Fibroblast of villous mesenchyme (primary cell): ENCODE measurements at regions not wholly inside any gene's neighbourhood (a gene's known extent, or its start where the extent isn't known, plus 50 kb on each side); places are given as distances from the start of the nearest gene placed in this dataset.

Experiments
- DNase-seq: peaks from one replicate; pipeline ENCODE4 v3.0.0-alpha.2; 2010; ENCODE audit warnings: low read depth
- H3K4me3 ChIP-seq: 2 replicates; pipeline ENCODE4 v1.5.1; 2011; ENCODE audit warnings: low read depth, mild to moderate bottlenecking, low read length
- CTCF ChIP-seq: IDR thresholded peaks from 2 replicates; pipeline ENCODE4 v1.5.1; 2012; ENCODE audit warnings: low read depth, mild to moderate bottlenecking, low read length; ENCODE audit not compliant: insufficient read depth

GRCh38 chr10:90192825-90193224, 491.4 kb downstream of the KIF20B start:
- TF ChIP-seq CTCF: no peak
- DNase-seq: no peak
- H3K4me3 ChIP-seq: peak overlapping the region; percentile 37

DNA sequence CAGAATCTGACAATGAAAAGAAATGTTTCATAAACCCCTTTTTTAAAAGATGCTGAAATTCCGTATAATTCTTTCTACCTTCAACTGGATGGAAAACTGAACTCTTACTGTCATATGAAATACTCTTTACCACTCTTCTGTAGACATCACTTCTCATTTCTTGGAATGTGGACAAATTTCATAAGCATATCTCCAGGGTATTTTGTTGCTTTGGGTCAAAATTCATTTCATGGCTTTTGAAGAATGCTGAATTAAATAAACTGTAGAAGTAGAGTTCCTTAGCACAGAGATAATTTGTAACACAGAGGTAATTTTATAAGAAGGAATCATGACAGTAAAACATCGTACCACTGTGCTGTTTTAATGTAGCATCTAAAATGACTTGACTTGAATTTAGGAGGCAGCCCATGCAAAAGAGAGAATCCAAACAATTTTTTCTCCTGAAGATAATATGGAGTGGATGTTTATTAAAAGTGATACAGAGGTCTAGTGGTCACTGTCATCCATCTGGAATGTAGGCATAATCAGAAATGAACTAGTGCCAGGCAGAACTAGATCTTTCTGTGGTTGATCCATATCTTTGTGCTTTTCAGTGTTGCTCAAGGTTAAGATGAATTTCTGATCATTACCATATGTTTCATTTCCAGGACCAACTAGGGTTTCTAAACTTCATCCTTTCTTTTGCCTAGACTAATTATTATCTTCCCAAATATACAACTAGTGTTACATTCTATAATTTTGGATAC, 492.0 kb downstream of the KIF20B start:
- TF ChIP-seq CTCF: no peak
- DNase-seq: peak; percentile 96
- peak overlapping the region; percentile 37 for H3K4me3 ChIP-seq

GRCh38 chr10:90195288-90195840, 494.0 kb downstream of the KIF20B start:
- TF ChIP-seq CTCF: no peak
- H3K4me3 ChIP-seq: no peak overlapping the region
- no peak for DNase-seq

GRCh38 chr10:90197766-90198165, 496.4 kb downstream of the KIF20B start:
- peak; percentile 51 for DNase-seq
- no peak overlapping the region for H3K4me3 ChIP-seq
- TF ChIP-seq CTCF: no peak

DNA sequence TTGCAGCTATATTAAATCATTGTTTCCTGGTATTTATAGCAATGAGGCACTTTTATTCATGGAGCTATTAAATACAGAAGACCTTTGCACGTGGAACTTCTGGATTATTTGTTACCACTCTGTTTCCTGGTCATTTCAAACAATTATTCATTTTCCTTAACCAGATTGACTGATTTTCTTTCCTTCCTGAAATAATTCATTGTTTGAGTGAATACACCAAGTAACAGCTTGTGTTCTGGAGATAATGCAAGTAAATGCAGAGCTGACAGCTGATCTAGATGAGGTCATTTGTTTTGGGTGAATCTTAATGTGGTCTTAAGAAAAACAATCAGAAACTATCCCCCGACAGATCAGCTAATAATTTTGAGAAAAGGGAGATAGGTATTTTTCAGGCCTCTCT, 497.7 kb downstream of the KIF20B start:
- TF ChIP-seq CTCF: no peak
- no peak overlapping the region for H3K4me3 ChIP-seq
- DNase-seq: no peak

DNA sequence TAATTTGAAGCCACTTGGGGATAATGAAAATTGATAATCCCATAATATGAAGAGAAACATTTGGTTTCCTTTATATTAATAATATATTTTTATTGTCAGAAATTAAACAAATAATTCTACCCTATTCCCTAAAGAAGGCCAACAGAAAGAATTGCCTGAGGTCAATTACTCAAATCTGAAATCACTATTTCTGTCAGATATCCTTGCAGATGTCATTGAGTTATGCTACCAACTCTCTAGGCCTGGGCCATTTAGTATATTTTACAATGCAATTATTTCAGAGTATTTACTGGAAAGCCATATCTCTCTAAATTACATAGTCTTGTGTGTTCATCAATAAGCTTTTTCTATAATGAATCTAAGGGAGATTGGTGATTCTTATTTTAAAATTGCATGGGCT, 498.1 kb downstream of the KIF20B start:
- no peak for TF ChIP-seq CTCF
- no peak for DNase-seq
- H3K4me3 ChIP-seq: no peak overlapping the region
